ENCODE measurements at regions not wholly inside any gene's neighbourhood (a gene's known extent, or its start where the extent isn't known, plus 50 kb on each side); places are given as distances from the start of the nearest gene placed in this dataset.
A peak's percentile ranks its signal among the peaks of the same experiment; 100 is the strongest.

- no peak overlapping the region for H3K4me3 ChIP-seq
- H3K36me3 ChIP-seq, result no peaks in the 10 kb centered on the region
- H3K9me3 ChIP-seq, result no peaks in the 10 kb centered on the region
- intact Hi-C loops (cut with DNase I; ENCODE audit: low total_unique reads), result loop anchor here (2.0 kb wide), 1 partner anchor 69 kb away; the partner anchor contains the start of gene COL13A1
- in situ Hi-C loops (cut with MboI; ENCODE audit: low sequenced_read_pairs in 4 of 4), result no loop called here
- peaks cover 77 to 83% of the 10 kb centered on the region in 2 donors for H3K4me1 ChIP-seq
- peak overlapping the region in 3 of 4 donors; percentile 48 to 62 (median 51) for H3K27ac ChIP-seq
- ATAC-seq, result peak; percentile 31 to 43
- TF ChIP-seq CTCF (IDR thresholded peaks at IDR 0.05 in 4 of 5, conservative IDR thresholded peaks at IDR 0.05 in 1 of 5) (peak in 2 of 5 experiments; percentile 25 to 49), POLR2A (IDR thresholded peaks at IDR 0.05) (no peak)
- DNase-seq, result peak; percentile 31 to 55
- H3K27me3 ChIP-seq, result no peaks in the 10 kb centered on the region
Measured at GRCh38 chr10:69732147-69732825, 69.4 kb upstream of the COL13A1 start.

GRCh38 chr10:69732826-69733150, 68.9 kb upstream of the COL13A1 start:
- Histone ChIP-seq H3K27ac (peak overlapping the region in 3 of 4 donors; percentile 48 to 62 (median 51)), H3K4me1 (peaks cover 78 to 86% of the 10 kb centered on the region in 2 donors), H3K4me3 (no peak overlapping the region), H3K36me3 (no peaks in the 10 kb centered on the region), H3K9me3 (no peaks in the 10 kb centered on the region), H3K27me3 (no peaks in the 10 kb centered on the region)
- in situ Hi-C loops (cut with MboI; ENCODE audit: low sequenced_read_pairs in 4 of 4) (no loop called here), intact Hi-C loops (cut with DNase I; ENCODE audit: low total_unique reads) (loop anchor here (2.0 kb wide), 1 partner anchor 68 kb away; the partner anchor contains the start of gene COL13A1)
- DNase-seq (no peak), ATAC-seq (no peak)
- no peak for TF ChIP-seq POLR2A (IDR thresholded peaks at IDR 0.05)

- Histone ChIP-seq H3K4me1 (peaks cover 72 to 83% of the 10 kb centered on the region in 2 donors), H3K4me3 (no peak overlapping the region), H3K27me3 (no peaks in the 10 kb centered on the region), H3K27ac (peak overlapping the region in 3 of 4 donors; percentile 30 to 62 (median 51)), H3K9me3 (no peaks in the 10 kb centered on the region), H3K36me3 (no peaks in the 10 kb centered on the region)
- no peak for DNase-seq
- intact Hi-C loops (cut with DNase I; ENCODE audit: low total_unique reads), result loop anchor here (2.0 kb wide), 1 partner anchor 67 kb away; the partner anchor contains the start of gene COL13A1
- peak; percentile 46 to 51 for ATAC-seq
- TF ChIP-seq CTCF (IDR thresholded peaks at IDR 0.05 in 4 of 5, conservative IDR thresholded peaks at IDR 0.05 in 1 of 5), result no peak
- no peak for TF ChIP-seq POLR2A (IDR thresholded peaks at IDR 0.05)
- in situ Hi-C loops (cut with MboI; ENCODE audit: low sequenced_read_pairs in 4 of 4), result no loop called here
Measured at GRCh38 chr10:69733791-69734261, 67.9 kb upstream of the COL13A1 start.

GRCh38 chr10:69734416-69734796, 67.3 kb upstream of the COL13A1 start:
- Histone ChIP-seq H3K4me3 (no peak overlapping the region), H3K4me1 (peaks cover 67 to 77% of the 10 kb centered on the region in 2 donors), H3K27ac (peak overlapping the region in 1 of 4 donors; percentile 62), H3K27me3 (no peaks in the 10 kb centered on the region), H3K36me3 (no peaks in the 10 kb centered on the region), H3K9me3 (no peaks in the 10 kb centered on the region)
- TF ChIP-seq CTCF (IDR thresholded peaks at IDR 0.05 in 4 of 5, conservative IDR thresholded peaks at IDR 0.05 in 1 of 5), result no peak
- no peak for TF ChIP-seq POLR2A (IDR thresholded peaks at IDR 0.05)
- DNase-seq, result no peak
- no peak for ATAC-seq
- intact Hi-C loops (cut with DNase I; ENCODE audit: low total_unique reads), result no loop called here
- in situ Hi-C loops (cut with MboI; ENCODE audit: low sequenced_read_pairs in 4 of 4), result no loop called here

GRCh38 chr10:69734797-69735468, 66.8 kb upstream of the COL13A1 start:
- H3K4me3 ChIP-seq, result no peak overlapping the region
- peaks cover 64 to 77% of the 10 kb centered on the region in 2 donors for H3K4me1 ChIP-seq
- DNase-seq (peak in 1 of 2 donors; percentile 36), ATAC-seq (no peak)
- no peaks in the 10 kb centered on the region for H3K9me3 ChIP-seq
- no peaks in the 10 kb centered on the region for H3K27me3 ChIP-seq
- TF ChIP-seq CTCF (IDR thresholded peaks at IDR 0.05 in 4 of 5, conservative IDR thresholded peaks at IDR 0.05 in 1 of 5), result no peak
- no peak for TF ChIP-seq POLR2A (IDR thresholded peaks at IDR 0.05)
- H3K27ac ChIP-seq, result peak overlapping the region; percentile 1 to 58 (median 23)
- in situ Hi-C loops (cut with MboI; ENCODE audit: low sequenced_read_pairs in 4 of 4) (no loop called here), intact Hi-C loops (cut with DNase I; ENCODE audit: low total_unique reads) (no loop called here)
- H3K36me3 ChIP-seq, result no peaks in the 10 kb centered on the region
